ENCODE measurements at regions not wholly inside any gene's neighbourhood (a gene's known extent, or its start where the extent isn't known, plus 50 kb on each side); places are given as distances from the start of the nearest gene placed in this dataset.
A peak's percentile ranks its signal among the peaks of the same experiment; 100 is the strongest.

DNA sequence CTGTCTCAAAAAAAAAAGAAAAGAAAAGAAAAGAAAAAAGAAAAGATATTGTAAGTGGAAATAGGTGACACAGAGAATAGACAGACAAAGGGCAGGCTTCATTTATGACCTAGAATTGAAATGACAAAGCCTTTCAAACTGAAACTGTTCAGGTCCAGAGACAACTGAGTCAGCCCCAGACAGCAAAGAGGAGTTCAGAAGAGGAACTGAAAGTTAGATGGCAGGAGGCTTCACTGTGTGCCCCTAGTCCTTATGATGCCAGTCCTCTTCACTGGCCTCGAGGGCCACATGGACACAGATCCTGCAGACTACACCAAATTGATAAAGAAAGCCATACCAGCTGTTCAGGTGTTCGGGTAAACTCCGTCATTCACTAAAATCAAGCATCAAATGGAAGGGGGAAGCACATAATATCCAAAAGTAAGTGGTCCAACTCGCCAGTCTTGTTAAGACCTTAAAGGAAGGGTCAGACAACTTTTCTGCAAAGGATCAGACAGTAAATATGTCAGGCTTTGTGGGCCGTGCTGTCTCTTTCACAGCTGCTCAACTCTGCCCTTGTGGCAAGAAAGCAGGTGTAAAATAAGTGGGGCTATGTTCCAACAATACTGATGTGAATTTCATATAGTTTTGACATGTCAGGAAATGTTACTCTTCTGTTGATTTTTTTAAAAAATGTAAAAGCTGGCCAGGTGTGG lies 231.9 kb upstream of the MGAT5 start:
- Histone ChIP-seq H3K79me2 (ENCODE audit: control insufficient read depth, insufficient read depth, low read length) (no peaks in the 10 kb centered on the region), H3K36me3 (replicated peaks in 1 of 2; ENCODE audit: control extremely low read depth in 1 of 2, control insufficient read depth in 1 of 2, extremely low read depth in 1 of 2, insufficient read depth in 2 of 2, low read length in 1 of 2) (no peaks in the 10 kb centered on the region), H3K9ac (ENCODE audit: low read length) (no peak overlapping the region), H2AFZ (ENCODE audit: insufficient read depth, low read depth, low read length, poor library complexity, severe bottlenecking) (no peak overlapping the region), H3K27me3 (replicated peaks in 1 of 4; ENCODE audit: control extremely low read depth in 1 of 4, control insufficient read depth in 3 of 4, insufficient read depth in 4 of 4, low read length in 3 of 4) (peaks cover 0 to 3% (median 0%) of the 10 kb centered on the region in 4 experiments), H3K4me1 (ENCODE audit: control insufficient read depth in 2 of 2, insufficient read depth in 2 of 2, low read length in 2 of 2) (peaks cover 30% of the 10 kb centered on the region in 2 donors), H3K9me3 (ENCODE audit: control extremely low read depth in 1 of 3, control insufficient read depth in 2 of 3, insufficient read depth in 1 of 3, low read length in 2 of 3) (no peaks in the 10 kb centered on the region), H3K4me3 (ENCODE audit: control extremely low read depth in 1 of 5, extremely low read depth in 1 of 5, insufficient read depth in 1 of 5, low read depth in 2 of 5, low read length in 4 of 5) (no peak overlapping the region), H4K20me1 (ENCODE audit: control insufficient read depth, insufficient read depth, low read length, poor library complexity, severe bottlenecking) (no peaks in the 10 kb centered on the region), H3K27ac (ENCODE audit: low read length in 2 of 2) (no peak overlapping the region), H3K4me2 (replicated peaks; ENCODE audit: low read depth, low read length, poor library complexity, severe bottlenecking) (peak overlapping the region; percentile 40)
- POLR2A ChIA-PET, result no interaction called here
- H3K9me3 Mint-ChIP-seq (ENCODE audit: insufficient read depth), result no peaks in the 10 kb centered on the region
- no peak overlapping the region for H3K4me3 Mint-ChIP-seq
- CTCF ChIA-PET, result no interaction called here
- no peak for TF ChIP-seq EZH2 (IDR thresholded peaks at IDR 0.05; ENCODE audit: borderline replicate concordance, insufficient read depth, low read depth, low read length, poor library complexity, severe bottlenecking)
- TF ChIP-seq, protein P1, sequence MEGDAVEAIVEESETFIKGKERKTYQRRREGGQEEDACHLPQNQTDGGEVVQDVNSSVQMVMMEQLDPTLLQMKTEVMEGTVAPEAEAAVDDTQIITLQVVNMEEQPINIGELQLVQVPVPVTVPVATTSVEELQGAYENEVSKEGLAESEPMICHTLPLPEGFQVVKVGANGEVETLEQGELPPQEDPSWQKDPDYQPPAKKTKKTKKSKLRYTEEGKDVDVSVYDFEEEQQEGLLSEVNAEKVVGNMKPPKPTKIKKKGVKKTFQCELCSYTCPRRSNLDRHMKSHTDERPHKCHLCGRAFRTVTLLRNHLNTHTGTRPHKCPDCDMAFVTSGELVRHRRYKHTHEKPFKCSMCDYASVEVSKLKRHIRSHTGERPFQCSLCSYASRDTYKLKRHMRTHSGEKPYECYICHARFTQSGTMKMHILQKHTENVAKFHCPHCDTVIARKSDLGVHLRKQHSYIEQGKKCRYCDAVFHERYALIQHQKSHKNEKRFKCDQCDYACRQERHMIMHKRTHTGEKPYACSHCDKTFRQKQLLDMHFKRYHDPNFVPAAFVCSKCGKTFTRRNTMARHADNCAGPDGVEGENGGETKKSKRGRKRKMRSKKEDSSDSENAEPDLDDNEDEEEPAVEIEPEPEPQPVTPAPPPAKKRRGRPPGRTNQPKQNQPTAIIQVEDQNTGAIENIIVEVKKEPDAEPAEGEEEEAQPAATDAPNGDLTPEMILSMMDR (IDR thresholded peaks at IDR 0.05), result no peak
- ATAC-seq (ENCODE audit: low read depth) (peak; percentile 94), DNase-seq (peak; percentile 52)
- 78% methylated on average over 2 of the region's 5 CpGs for WGBS (ENCODE audit: insufficient coverage)
- H3K27ac Mint-ChIP-seq, result peak overlapping the region; percentile 60
- intact Hi-C loops (cut with micrococcal nuclease), result loop anchor here (2.0 kb wide), 1 partner anchor 19 kb away; no protein-coding TSS in a partner anchor
- peaks cover 27% of the 10 kb centered on the region for H3K4me1 Mint-ChIP-seq
- H3K27me3 Mint-ChIP-seq, result no peaks in the 10 kb centered on the region

DNA sequence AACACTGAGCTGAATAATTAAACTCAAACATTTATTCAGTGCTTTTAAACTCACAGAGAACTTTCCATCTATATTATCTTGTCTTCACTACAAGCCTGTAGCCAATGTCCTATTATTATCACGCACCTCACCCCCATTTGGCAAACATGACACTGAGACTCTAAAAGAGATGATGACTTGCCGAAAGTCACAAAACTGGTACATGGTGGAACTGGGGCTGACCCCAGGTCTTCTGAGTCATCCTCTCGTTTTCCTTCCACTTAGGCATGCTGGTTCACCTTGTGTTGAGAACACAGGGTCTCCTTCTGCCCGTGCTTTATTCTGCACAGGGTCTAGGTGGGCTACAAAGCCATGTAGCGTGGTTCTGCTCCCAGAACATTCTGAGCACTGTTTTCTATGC lies 230.0 kb upstream of the MGAT5 start:
- peaks cover 37% of the 10 kb centered on the region for H3K4me1 Mint-ChIP-seq
- no peak overlapping the region for H2AFZ ChIP-seq (ENCODE audit: insufficient read depth, low read depth, low read length, poor library complexity, severe bottlenecking)
- H3K27ac ChIP-seq (ENCODE audit: low read length in 2 of 2), result no peak overlapping the region
- H3K9ac ChIP-seq (ENCODE audit: low read length), result no peak overlapping the region
- intact Hi-C loops (cut with micrococcal nuclease), result loop anchor here (2.0 kb wide), 1 partner anchor 17 kb away; no protein-coding TSS in a partner anchor
- ATAC-seq (ENCODE audit: low read depth), result no peak
- no peak for TF ChIP-seq EZH2 (IDR thresholded peaks at IDR 0.05; ENCODE audit: borderline replicate concordance, insufficient read depth, low read depth, low read length, poor library complexity, severe bottlenecking)
- TF ChIP-seq, protein P1 (IDR thresholded peaks at IDR 0.05), result no peak
- no peak overlapping the region for H3K4me3 ChIP-seq (ENCODE audit: control extremely low read depth in 1 of 5, extremely low read depth in 1 of 5, insufficient read depth in 1 of 5, low read depth in 2 of 5, low read length in 4 of 5)
- H3K27me3 ChIP-seq (replicated peaks in 1 of 4; ENCODE audit: control extremely low read depth in 1 of 4, control insufficient read depth in 3 of 4, insufficient read depth in 4 of 4, low read length in 3 of 4), result peaks cover 0 to 21% (median 10%) of the 10 kb centered on the region in 4 experiments
- DNase-seq, result no peak
- peaks cover 15% of the 10 kb centered on the region for H3K27me3 Mint-ChIP-seq
- H3K9me3 Mint-ChIP-seq (ENCODE audit: insufficient read depth), result no peaks in the 10 kb centered on the region
- no peak overlapping the region for H3K4me3 Mint-ChIP-seq
- H3K4me2 ChIP-seq (replicated peaks; ENCODE audit: low read depth, low read length, poor library complexity, severe bottlenecking), result no peak overlapping the region
- ChIA-PET POLR2A (no interaction called here), CTCF (no interaction called here)
- peaks cover 0 to 3% (median 0%) of the 10 kb centered on the region in 3 donors for H3K9me3 ChIP-seq (ENCODE audit: control extremely low read depth in 1 of 3, control insufficient read depth in 2 of 3, insufficient read depth in 1 of 3, low read length in 2 of 3)
- WGBS (ENCODE audit: insufficient coverage), result 93% methylated on average over 4 of the region's 5 CpGs
- no peaks in the 10 kb centered on the region for H4K20me1 ChIP-seq (ENCODE audit: control insufficient read depth, insufficient read depth, low read length, poor library complexity, severe bottlenecking)
- peaks cover 37 to 39% of the 10 kb centered on the region in 2 donors for H3K4me1 ChIP-seq (ENCODE audit: control insufficient read depth in 2 of 2, insufficient read depth in 2 of 2, low read length in 2 of 2)
- H3K36me3 ChIP-seq (replicated peaks in 1 of 2; ENCODE audit: control extremely low read depth in 1 of 2, control insufficient read depth in 1 of 2, extremely low read depth in 1 of 2, insufficient read depth in 2 of 2, low read length in 1 of 2), result no peaks in the 10 kb centered on the region
- H3K79me2 ChIP-seq (ENCODE audit: control insufficient read depth, insufficient read depth, low read length), result no peaks in the 10 kb centered on the region
- no peak overlapping the region for H3K27ac Mint-ChIP-seq
